ENCODE measurements at regions not wholly inside any gene's neighbourhood (a gene's known extent, or its start where the extent isn't known, plus 50 kb on each side); places are given as distances from the start of the nearest gene placed in this dataset.

- intact Hi-C loops (cut with DNase I; ENCODE audit: low total_unique reads) (no loop called here), in situ Hi-C loops (cut with MboI; ENCODE audit: low sequenced_read_pairs in 4 of 4) (no loop called here)
- no peak for ATAC-seq
Observed at GRCh38 chr12:88793096-88793495, 212.8 kb upstream of the KITLG start.

GRCh38 chr12:88790231-88790630 lies 210.0 kb upstream of the KITLG start:
- intact Hi-C loops (cut with DNase I; ENCODE audit: low total_unique reads), result no loop called here
- Histone ChIP-seq H3K4me1 (no peaks in the 10 kb centered on the region), H3K9me3 (no peaks in the 10 kb centered on the region), H3K27me3 (no peaks in the 10 kb centered on the region), H3K4me3 (no peak overlapping the region), H3K27ac (no peak overlapping the region), H3K36me3 (no peaks in the 10 kb centered on the region)
- DNase-seq (no peak), ATAC-seq (no peak)
- no peak for TF ChIP-seq CTCF (IDR thresholded peaks at IDR 0.05 in 4 of 5, conservative IDR thresholded peaks at IDR 0.05 in 1 of 5)
- TF ChIP-seq POLR2A (IDR thresholded peaks at IDR 0.05), result no peak
- in situ Hi-C loops (cut with MboI; ENCODE audit: low sequenced_read_pairs in 4 of 4), result no loop called here

More at GRCh38 chr12:88793096-88793495, 212.8 kb upstream of the KITLG start:
- Histone ChIP-seq H3K27me3 (no peaks in the 10 kb centered on the region), H3K36me3 (no peaks in the 10 kb centered on the region), H3K9me3 (no peaks in the 10 kb centered on the region), H3K4me1 (no peaks in the 10 kb centered on the region), H3K27ac (no peak overlapping the region), H3K4me3 (no peak overlapping the region)
- DNase-seq, result no peak
- no peak for TF ChIP-seq POLR2A (IDR thresholded peaks at IDR 0.05)

- intact Hi-C loops (cut with DNase I; ENCODE audit: low total_unique reads), result no loop called here
- H3K36me3 ChIP-seq, result no peaks in the 10 kb centered on the region
- H3K27me3 ChIP-seq, result no peaks in the 10 kb centered on the region
- TF ChIP-seq CTCF (IDR thresholded peaks at IDR 0.05 in 4 of 5, conservative IDR thresholded peaks at IDR 0.05 in 1 of 5) (no peak), POLR2A (IDR thresholded peaks at IDR 0.05) (no peak)
- no peak overlapping the region for H3K4me3 ChIP-seq
- H3K4me1 ChIP-seq, result no peaks in the 10 kb centered on the region
- H3K27ac ChIP-seq, result no peak overlapping the region
- H3K9me3 ChIP-seq, result no peaks in the 10 kb centered on the region
- ATAC-seq (no peak), DNase-seq (no peak)
- in situ Hi-C loops (cut with MboI; ENCODE audit: low sequenced_read_pairs in 4 of 4), result no loop called here
Observed at GRCh38 chr12:88784166-88784565, 203.9 kb upstream of the KITLG start.

- Histone ChIP-seq H3K9me3 (no peaks in the 10 kb centered on the region), H3K27ac (no peak overlapping the region), H3K36me3 (no peaks in the 10 kb centered on the region), H3K4me1 (no peaks in the 10 kb centered on the region), H3K4me3 (no peak overlapping the region), H3K27me3 (no peaks in the 10 kb centered on the region)
- ATAC-seq (no peak), DNase-seq (no peak)
- in situ Hi-C loops (cut with MboI; ENCODE audit: low sequenced_read_pairs in 4 of 4), result no loop called here
- intact Hi-C loops (cut with DNase I; ENCODE audit: low total_unique reads), result no loop called here
- TF ChIP-seq CTCF (IDR thresholded peaks at IDR 0.05 in 4 of 5, conservative IDR thresholded peaks at IDR 0.05 in 1 of 5) (no peak), POLR2A (IDR thresholded peaks at IDR 0.05) (no peak)
Observed at GRCh38 chr12:88782351-88782750, 202.1 kb upstream of the KITLG start.

- Histone ChIP-seq H3K27ac (no peak overlapping the region), H3K4me1 (no peaks in the 10 kb centered on the region), H3K36me3 (no peaks in the 10 kb centered on the region), H3K9me3 (no peaks in the 10 kb centered on the region), H3K4me3 (no peak overlapping the region), H3K27me3 (no peaks in the 10 kb centered on the region)
- TF ChIP-seq POLR2A (IDR thresholded peaks at IDR 0.05), result no peak
- TF ChIP-seq CTCF (IDR thresholded peaks at IDR 0.05 in 4 of 5, conservative IDR thresholded peaks at IDR 0.05 in 1 of 5), result no peak
- intact Hi-C loops (cut with DNase I; ENCODE audit: low total_unique reads), result no loop called here
- no peak for DNase-seq
- in situ Hi-C loops (cut with MboI; ENCODE audit: low sequenced_read_pairs in 4 of 4), result no loop called here
- ATAC-seq, result no peak
Observed at GRCh38 chr12:88781909-88782308, 201.6 kb upstream of the KITLG start.
